ENCODE measurements at regions not wholly inside any gene's neighbourhood (a gene's known extent, or its start where the extent isn't known, plus 50 kb on each side); places are given as distances from the start of the nearest gene placed in this dataset.
A peak's percentile ranks its signal among the peaks of the same experiment; 100 is the strongest.

- TF ChIP-seq MAX (CRISPR knock-in tag; IDR thresholded peaks at IDR 0.05) (no peak), NFATC4 (CRISPR knock-in tag; IDR thresholded peaks at IDR 0.05) (no peak), AFF4 (CRISPR knock-in tag; IDR thresholded peaks at IDR 0.05; ENCODE audit: borderline replicate concordance) (no peak), GABPB1 (CRISPR knock-in tag; IDR thresholded peaks at IDR 0.05) (no peak), ATF1 (CRISPR knock-in tag; IDR thresholded peaks at IDR 0.05) (no peak), TP53 (CRISPR knock-in tag; IDR thresholded peaks at IDR 0.05) (no peak), ZNF423 (CRISPR knock-in tag; IDR thresholded peaks at IDR 0.05) (no peak), HMGA2 (CRISPR knock-in tag; IDR thresholded peaks at IDR 0.05) (no peak)
Observed at GRCh38 chr10:4281190-4281825, 496.3 kb upstream of the KLF6 start (continued).

GRCh38 chr10:4280461-4281189 lies 495.6 kb upstream of the KLF6 start:
- ChIA-PET CTCF (no interaction called here), POLR2A (no interaction called here)
- ATAC-seq: peak; percentile 24; the same call in 1 of the 2 replicates
- H3K4me1 Mint-ChIP-seq: peaks cover 17% of the 10 kb centered on the region
- no peak for DNase-seq (ENCODE audit: low spot score)
- TF ChIP-seq ELF4 (CRISPR knock-in tag; IDR thresholded peaks at IDR 0.05; ENCODE audit: low read depth) (no peak), STAT6 (CRISPR knock-in tag; conservative IDR thresholded peaks at IDR 0.05; ENCODE audit: low read depth) (no peak), NR3C1 (CRISPR knock-in tag; conservative IDR thresholded peaks at IDR 0.05; ENCODE audit: low read depth) (no peak), ATF2 (CRISPR knock-in tag; IDR thresholded peaks at IDR 0.05; ENCODE audit: borderline replicate concordance, low read depth) (no peak)
- no peaks in the 10 kb centered on the region for H3K27me3 Mint-ChIP-seq (ENCODE audit: low read depth)
- H3K27ac Mint-ChIP-seq: 0 out of 2 replicates have a peak overlapping the region, but pooled peaks have one; percentile 3
- no peaks in the 10 kb centered on the region for H3K36me3 Mint-ChIP-seq
- peaks cover 11% of the 10 kb centered on the region for H3K9me3 Mint-ChIP-seq
- H3K4me3 Mint-ChIP-seq: no peak overlapping the region

- no peak for DNase-seq (ENCODE audit: low spot score)
- CTCF ChIA-PET: no interaction called here
- POLR2A ChIA-PET: no interaction called here
- Mint-ChIP-seq H3K36me3 (0 out of 2 replicates have a peak, but pooled peaks cover under 1% of the 10 kb centered on the region), H3K27me3 (ENCODE audit: low read depth) (no peaks in the 10 kb centered on the region), H3K4me3 (no peak overlapping the region), H3K9me3 (peaks cover 13% of the 10 kb centered on the region), H3K4me1 (peaks cover 17% of the 10 kb centered on the region), H3K27ac (no peak overlapping the region)
- TF ChIP-seq RELA (CRISPR knock-in tag; IDR thresholded peaks at IDR 0.05; ENCODE audit: borderline replicate concordance) (no peak), CREB1 (CRISPR knock-in tag; IDR thresholded peaks at IDR 0.05) (no peak), JAZF1 (CRISPR knock-in tag; IDR thresholded peaks at IDR 0.05) (no peak), CREM (CRISPR knock-in tag; IDR thresholded peaks at IDR 0.05) (no peak)
- no peak for ATAC-seq
Observed at GRCh38 chr10:4279655-4280054, 494.6 kb upstream of the KLF6 start.
